ENCODE measurements at regions not wholly inside any gene's neighbourhood (a gene's known extent, or its start where the extent isn't known, plus 50 kb on each side); places are given as distances from the start of the nearest gene placed in this dataset.

GRCh38 chr18:77671456-77672167 lies 422.0 kb downstream of the GALR1 start:
- WGBS, 2 donors, result 32 to 45% methylated on average over 23 of the region's 23 CpGs
- Histone ChIP-seq H3K9me3 (no peaks in the 10 kb centered on the region), H3K4me3 (no peak overlapping the region), H3K27me3 (peaks cover 0 to 16% (median 0%) of the 10 kb centered on the region in 3 donors), H3K27ac (no peak overlapping the region), H3K4me1 (no peaks in the 10 kb centered on the region), H3K36me3 (no peaks in the 10 kb centered on the region)
- intact Hi-C loops (cut with DNase I), result no loop called here
- TF ChIP-seq EP300 (IDR thresholded peaks at IDR 0.05), result no peak
- TF ChIP-seq, protein P1, sequence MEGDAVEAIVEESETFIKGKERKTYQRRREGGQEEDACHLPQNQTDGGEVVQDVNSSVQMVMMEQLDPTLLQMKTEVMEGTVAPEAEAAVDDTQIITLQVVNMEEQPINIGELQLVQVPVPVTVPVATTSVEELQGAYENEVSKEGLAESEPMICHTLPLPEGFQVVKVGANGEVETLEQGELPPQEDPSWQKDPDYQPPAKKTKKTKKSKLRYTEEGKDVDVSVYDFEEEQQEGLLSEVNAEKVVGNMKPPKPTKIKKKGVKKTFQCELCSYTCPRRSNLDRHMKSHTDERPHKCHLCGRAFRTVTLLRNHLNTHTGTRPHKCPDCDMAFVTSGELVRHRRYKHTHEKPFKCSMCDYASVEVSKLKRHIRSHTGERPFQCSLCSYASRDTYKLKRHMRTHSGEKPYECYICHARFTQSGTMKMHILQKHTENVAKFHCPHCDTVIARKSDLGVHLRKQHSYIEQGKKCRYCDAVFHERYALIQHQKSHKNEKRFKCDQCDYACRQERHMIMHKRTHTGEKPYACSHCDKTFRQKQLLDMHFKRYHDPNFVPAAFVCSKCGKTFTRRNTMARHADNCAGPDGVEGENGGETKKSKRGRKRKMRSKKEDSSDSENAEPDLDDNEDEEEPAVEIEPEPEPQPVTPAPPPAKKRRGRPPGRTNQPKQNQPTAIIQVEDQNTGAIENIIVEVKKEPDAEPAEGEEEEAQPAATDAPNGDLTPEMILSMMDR (IDR thresholded peaks at IDR 0.05), result no peak
- no peak for TF ChIP-seq POLR2AphosphoS5 (IDR thresholded peaks at IDR 0.05)
- no peak for TF ChIP-seq POLR2A (IDR thresholded peaks at IDR 0.05)
- no peak for DNase-seq

- no peak for DNase-seq
- Histone ChIP-seq H3K36me3 (no peaks in the 10 kb centered on the region), H3K4me1 (no peaks in the 10 kb centered on the region), H3K4me3 (no peak overlapping the region), H3K27me3 (peaks cover 0 to 12% (median 0%) of the 10 kb centered on the region in 3 donors), H3K9me3 (no peaks in the 10 kb centered on the region), H3K27ac (no peak overlapping the region)
- intact Hi-C loops (cut with DNase I), result no loop called here
- 13 to 17% methylated on average over 10 of the region's 10 CpGs for WGBS, 2 donors
- TF ChIP-seq, protein P1 (IDR thresholded peaks at IDR 0.05), result no peak
- TF ChIP-seq EP300 (IDR thresholded peaks at IDR 0.05), result no peak
- TF ChIP-seq POLR2AphosphoS5 (IDR thresholded peaks at IDR 0.05), result no peak
- TF ChIP-seq POLR2A (IDR thresholded peaks at IDR 0.05), result no peak
Observed at GRCh38 chr18:77676910-77677309, 427.3 kb downstream of the GALR1 start.

DNA sequence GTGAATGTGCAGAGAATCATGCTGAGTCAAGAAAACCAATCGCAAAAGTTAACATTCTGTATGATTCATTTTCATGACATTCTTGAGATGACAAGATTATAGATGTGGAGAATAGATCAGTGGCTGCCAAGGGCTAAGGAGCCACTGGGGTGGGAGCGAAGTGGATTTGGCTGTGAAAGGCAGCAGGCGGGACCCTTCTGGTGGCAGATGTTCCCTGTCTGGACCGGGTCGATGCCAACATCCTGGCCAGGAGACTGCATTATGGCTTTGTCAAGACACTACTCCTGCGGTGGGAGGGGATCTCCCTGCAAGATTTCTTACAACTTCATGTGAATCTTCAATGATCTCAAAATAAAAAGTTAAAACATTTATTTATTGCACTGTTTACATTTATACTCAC lies 427.9 kb downstream of the GALR1 start:
- Histone ChIP-seq H3K4me3 (no peak overlapping the region), H3K4me1 (no peaks in the 10 kb centered on the region), H3K27ac (no peak overlapping the region), H3K27me3 (peaks cover 0 to 12% (median 0%) of the 10 kb centered on the region in 3 donors), H3K36me3 (no peaks in the 10 kb centered on the region), H3K9me3 (no peaks in the 10 kb centered on the region)
- intact Hi-C loops (cut with DNase I), result no loop called here
- no peak for DNase-seq
- TF ChIP-seq POLR2A (IDR thresholded peaks at IDR 0.05) (no peak), EP300 (IDR thresholded peaks at IDR 0.05) (no peak), POLR2AphosphoS5 (IDR thresholded peaks at IDR 0.05) (no peak)
- TF ChIP-seq, protein P1 (IDR thresholded peaks at IDR 0.05), result no peak
- 69 to 73% methylated on average over 6 of the region's 6 CpGs for WGBS, 2 donors

GRCh38 chr18:77679869-77680268 lies 430.2 kb downstream of the GALR1 start:
- no peaks in the 10 kb centered on the region for H3K9me3 ChIP-seq
- intact Hi-C loops (cut with DNase I), result no loop called here
- WGBS, 2 donors, result 70 to 90% methylated on average over 3 of the region's 3 CpGs
- H3K36me3 ChIP-seq, result no peaks in the 10 kb centered on the region
- peaks cover 0 to 4% (median 0%) of the 10 kb centered on the region in 3 donors for H3K27me3 ChIP-seq
- no peak for TF ChIP-seq EP300 (IDR thresholded peaks at IDR 0.05)
- TF ChIP-seq POLR2AphosphoS5 (IDR thresholded peaks at IDR 0.05), result no peak
- TF ChIP-seq POLR2A (IDR thresholded peaks at IDR 0.05), result no peak
- TF ChIP-seq, protein P1 (IDR thresholded peaks at IDR 0.05), result no peak
- no peak overlapping the region for H3K27ac ChIP-seq
- no peak overlapping the region for H3K4me3 ChIP-seq
- no peaks in the 10 kb centered on the region for H3K4me1 ChIP-seq
- no peak for DNase-seq

DNA sequence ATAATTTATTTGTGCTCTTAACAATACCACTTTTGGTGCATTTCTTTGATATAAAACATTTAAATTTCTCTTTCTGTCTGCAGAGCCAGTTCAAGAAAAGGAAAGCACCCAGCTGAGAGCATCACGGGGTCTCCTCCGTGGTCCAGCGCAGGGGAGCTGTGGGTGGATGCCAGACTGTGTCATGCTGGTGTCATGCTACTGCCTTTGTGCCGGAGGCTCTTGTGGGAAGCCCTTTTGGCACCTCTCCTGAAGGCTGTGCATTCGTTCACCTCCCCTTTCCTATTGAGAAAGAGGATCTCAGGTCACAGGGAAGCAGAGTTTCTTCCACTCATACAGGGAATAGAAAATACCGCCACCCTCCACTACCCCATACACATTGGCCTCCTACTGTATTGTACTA lies 450.4 kb downstream of the GALR1 start:
- Histone ChIP-seq H3K9me3 (no peaks in the 10 kb centered on the region), H3K27me3 (peaks cover 0 to 3% (median 0%) of the 10 kb centered on the region in 3 donors), H3K4me3 (no peak overlapping the region), H3K27ac (no peak overlapping the region), H3K36me3 (no peaks in the 10 kb centered on the region), H3K4me1 (no peaks in the 10 kb centered on the region)
- intact Hi-C loops (cut with DNase I), result no loop called here
- DNase-seq, result no peak
- WGBS, 2 donors, result 81 to 85% methylated on average over 6 of the region's 6 CpGs
- no peak for TF ChIP-seq POLR2A (IDR thresholded peaks at IDR 0.05)
- TF ChIP-seq EP300 (IDR thresholded peaks at IDR 0.05), result no peak
- TF ChIP-seq POLR2AphosphoS5 (IDR thresholded peaks at IDR 0.05), result no peak
- TF ChIP-seq, protein P1 (IDR thresholded peaks at IDR 0.05), result no peak

All from sigmoid colon (tissue), 6 donors.